Choroid plexus epithelial cell (primary cell): ENCODE measurements at regions not wholly inside any gene's neighbourhood (a gene's known extent, or its start where the extent isn't known, plus 50 kb on each side); places are given as distances from the start of the nearest gene placed in this dataset.

ENCODE experiments used
- DNase-seq: peaks from one replicate; pipeline ENCODE4 v3.0.0-alpha.2; 2010; ENCODE audit warnings: low read depth
- H3K4me3 ChIP-seq: 2 replicates; pipeline ENCODE4 v1.5.1; 2011; ENCODE audit warnings: low read depth, mild to moderate bottlenecking, control low read depth, low read length, moderate library complexity
- TF ChIP-seq, protein P1 (sequence below): conservative IDR thresholded peaks from 2 replicates; pipeline ENCODE4 v1.5.1; 2011; ENCODE audit warnings: low read depth, mild to moderate bottlenecking, control low read depth, inconsistent platforms, low read length, moderate library complexity

DNA sequence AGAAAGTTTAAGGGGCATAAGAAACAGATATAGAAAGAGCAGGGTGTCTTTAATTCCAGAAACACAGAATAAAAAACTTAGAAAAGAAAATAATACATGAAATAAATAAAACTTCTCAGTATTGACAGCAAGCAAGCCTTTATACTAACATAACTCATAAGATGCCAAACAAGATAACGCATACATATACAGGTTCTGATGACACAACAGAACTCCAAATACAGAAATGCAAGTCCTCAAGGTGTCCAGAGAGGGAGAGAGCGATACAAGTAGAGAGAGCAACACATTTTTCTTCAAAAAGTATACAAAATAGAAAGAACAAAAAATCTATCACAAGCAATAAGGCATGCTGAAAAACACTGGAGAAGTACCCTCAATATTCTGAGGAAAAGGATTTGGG lies 314.6 kb upstream of the POM121L12 start:
- TF ChIP-seq, protein P1, sequence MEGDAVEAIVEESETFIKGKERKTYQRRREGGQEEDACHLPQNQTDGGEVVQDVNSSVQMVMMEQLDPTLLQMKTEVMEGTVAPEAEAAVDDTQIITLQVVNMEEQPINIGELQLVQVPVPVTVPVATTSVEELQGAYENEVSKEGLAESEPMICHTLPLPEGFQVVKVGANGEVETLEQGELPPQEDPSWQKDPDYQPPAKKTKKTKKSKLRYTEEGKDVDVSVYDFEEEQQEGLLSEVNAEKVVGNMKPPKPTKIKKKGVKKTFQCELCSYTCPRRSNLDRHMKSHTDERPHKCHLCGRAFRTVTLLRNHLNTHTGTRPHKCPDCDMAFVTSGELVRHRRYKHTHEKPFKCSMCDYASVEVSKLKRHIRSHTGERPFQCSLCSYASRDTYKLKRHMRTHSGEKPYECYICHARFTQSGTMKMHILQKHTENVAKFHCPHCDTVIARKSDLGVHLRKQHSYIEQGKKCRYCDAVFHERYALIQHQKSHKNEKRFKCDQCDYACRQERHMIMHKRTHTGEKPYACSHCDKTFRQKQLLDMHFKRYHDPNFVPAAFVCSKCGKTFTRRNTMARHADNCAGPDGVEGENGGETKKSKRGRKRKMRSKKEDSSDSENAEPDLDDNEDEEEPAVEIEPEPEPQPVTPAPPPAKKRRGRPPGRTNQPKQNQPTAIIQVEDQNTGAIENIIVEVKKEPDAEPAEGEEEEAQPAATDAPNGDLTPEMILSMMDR: no peak
- DNase-seq: no peak
- H3K4me3 ChIP-seq: no peak overlapping the region

DNA sequence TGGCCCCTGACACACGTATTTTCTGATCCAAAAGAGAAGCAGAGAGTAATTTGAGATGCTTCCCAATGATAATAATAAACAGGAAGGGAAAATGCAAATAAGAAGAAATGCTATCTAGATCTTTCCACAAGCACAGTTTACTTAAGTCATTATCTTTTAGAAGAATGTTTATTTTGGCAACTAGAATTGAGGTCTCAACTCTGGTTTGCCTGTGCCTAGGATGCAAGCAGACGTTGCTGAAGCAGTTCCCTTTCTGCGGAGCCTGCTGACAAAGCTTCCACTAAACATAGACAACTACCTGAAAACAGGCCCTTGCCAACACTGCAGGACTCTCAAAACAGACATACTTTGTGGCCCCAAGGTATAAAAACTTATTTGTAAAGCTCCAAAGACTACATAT lies 315.8 kb upstream of the POM121L12 start:
- no peak overlapping the region for H3K4me3 ChIP-seq
- DNase-seq: peak; percentile 0
- TF ChIP-seq, protein P1: no peak

DNA sequence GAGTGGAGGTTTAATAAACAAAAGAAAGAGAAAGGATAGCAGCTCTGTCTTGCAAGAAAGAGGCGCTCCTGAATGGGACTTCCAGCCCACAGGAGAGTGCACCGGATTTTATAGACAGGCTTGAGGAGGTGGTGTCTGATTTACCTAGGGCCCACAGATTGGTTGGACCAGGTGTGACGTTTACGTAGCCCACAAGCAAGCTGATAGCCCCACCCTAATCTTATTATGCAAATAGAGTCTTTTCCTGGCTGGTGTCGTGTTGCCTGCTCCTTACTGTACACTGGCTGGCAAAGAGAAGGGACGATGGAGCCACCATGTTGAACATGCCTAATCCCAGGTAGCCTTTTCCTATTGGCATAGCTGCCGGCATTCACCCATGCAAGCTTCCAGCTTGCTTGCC lies 319.7 kb upstream of the POM121L12 start:
- H3K4me3 ChIP-seq: no peak overlapping the region
- no peak for DNase-seq
- TF ChIP-seq, protein P1: no peak

DNA sequence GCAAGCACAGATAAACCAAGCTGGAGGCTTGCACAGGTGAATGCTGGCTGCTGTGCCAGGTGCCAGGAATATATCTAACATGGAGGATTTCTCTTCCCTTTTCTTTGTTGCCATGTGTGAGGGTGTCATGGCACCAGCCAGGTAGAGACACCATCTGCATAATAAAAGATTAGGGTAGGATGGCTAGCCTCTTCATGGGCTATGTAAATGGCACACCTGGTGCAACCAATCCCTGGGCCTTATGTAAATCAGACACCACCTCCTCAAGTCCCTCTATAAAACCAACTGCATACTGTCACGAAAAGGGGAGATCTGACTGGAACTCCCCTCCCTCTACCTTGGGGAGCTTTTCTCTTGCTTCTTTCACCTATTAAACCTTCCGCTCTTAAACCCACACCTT lies 322.5 kb upstream of the POM121L12 start:
- no peak overlapping the region for H3K4me3 ChIP-seq
- DNase-seq: no peak
- TF ChIP-seq, protein P1: no peak

DNA sequence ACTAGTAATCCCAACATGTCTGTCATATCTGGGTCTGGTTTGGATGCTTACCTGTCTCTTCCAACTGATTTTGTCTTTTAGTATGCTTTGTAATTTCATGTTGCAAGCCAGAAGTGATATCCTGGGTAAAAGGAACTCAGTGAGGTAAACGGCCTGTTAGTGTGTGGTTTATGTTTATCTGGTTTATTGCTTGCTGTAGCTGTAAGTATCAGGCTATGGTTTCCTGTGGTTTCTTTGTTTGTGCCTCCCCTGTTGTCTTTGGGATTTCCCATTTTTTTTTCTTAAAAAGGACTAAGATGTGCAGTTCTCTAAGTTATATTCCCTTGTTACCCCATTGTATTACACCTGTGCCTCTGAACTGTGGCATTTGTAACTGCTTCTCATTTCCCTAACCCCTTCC lies 323.5 kb upstream of the POM121L12 start:
- H3K4me3 ChIP-seq: no peak overlapping the region
- TF ChIP-seq, protein P1: no peak
- no peak for DNase-seq

DNA sequence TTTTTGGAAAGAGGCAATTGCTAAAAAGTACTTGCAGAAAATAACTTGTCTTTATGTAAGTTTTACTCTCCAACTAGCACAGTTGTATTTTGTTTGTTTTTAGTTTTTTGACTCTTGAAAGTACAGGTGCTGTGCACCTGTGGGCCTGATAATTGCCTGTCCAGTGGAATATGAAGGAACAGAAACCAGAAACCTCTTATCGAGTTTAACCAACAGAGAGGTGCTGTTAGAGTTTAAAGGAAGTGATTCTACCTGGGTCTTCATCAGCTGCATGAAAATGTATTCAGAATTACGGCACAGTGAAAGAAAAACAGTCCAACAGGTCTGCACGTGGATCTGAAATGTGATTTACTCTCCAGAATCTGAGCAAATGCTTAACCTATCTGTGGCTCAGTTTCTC lies 326.6 kb upstream of the POM121L12 start:
- no peak overlapping the region for H3K4me3 ChIP-seq

DNA sequence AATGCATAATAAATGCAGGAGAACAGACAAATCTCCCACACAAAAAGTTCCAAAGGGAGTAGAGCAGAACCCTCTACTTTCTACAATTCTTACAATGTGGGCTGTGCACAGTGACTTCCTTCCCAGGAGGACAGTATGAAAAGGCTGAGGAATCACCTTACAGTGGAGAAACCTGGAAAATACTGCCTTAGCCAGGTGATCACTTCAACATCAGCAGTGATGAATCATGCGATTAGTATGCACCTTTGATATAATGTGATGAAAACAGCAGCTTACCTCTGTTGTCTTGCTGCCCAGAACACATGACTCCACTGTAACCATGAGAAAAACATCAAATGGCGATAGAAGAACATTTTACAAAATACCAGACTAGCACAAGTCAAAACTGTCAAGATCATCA lies 329.7 kb upstream of the POM121L12 start:
- TF ChIP-seq, protein P1: no peak
- no peak for DNase-seq
- H3K4me3 ChIP-seq: no peak overlapping the region

More for the DNA sequence above, 326.6 kb upstream of the POM121L12 start:
- TF ChIP-seq, protein P1: no peak
- no peak for DNase-seq
